Endothelial cell of umbilical vein (primary cell): ENCODE measurements at regions not wholly inside any gene's neighbourhood (a gene's known extent, or its start where the extent isn't known, plus 50 kb on each side); places are given as distances from the start of the nearest gene placed in this dataset.

Experiments used
- CTCF ChIP-seq, 2 donors: IDR thresholded peaks; 1 replicate in 1 of 2; 2 replicates in 1 of 2; pipeline ENCODE4 v1.5.1; 2011; ENCODE audit warnings: low read length in 2 of 2, mild to moderate bottlenecking in 2 of 2, moderate library complexity in 2 of 2, control low read depth in 1 of 2, inconsistent platforms in 1 of 2, low read depth in 1 of 2; ENCODE audit not compliant: insufficient read depth in 1 of 2; ENCODE audit errors: extremely low read depth in 1 of 2
- EZH2 ChIP-seq: IDR thresholded peaks from 2 replicates; pipeline ENCODE4 v1.6.1; 2012; ENCODE audit warnings: borderline replicate concordance, low read depth, mild to moderate bottlenecking, moderate library complexity, low read length, inconsistent platforms; ENCODE audit not compliant: severe bottlenecking
- FOS ChIP-seq: IDR thresholded peaks from 2 replicates; pipeline ENCODE4 v1.6.1; 2011; ENCODE audit warnings: mild to moderate bottlenecking, low read length, moderate library complexity, borderline replicate concordance; ENCODE audit not compliant: insufficient read depth
- GATA2 ChIP-seq: IDR thresholded peaks from 2 replicates; pipeline ENCODE4 v1.7.0; 2011; ENCODE audit warnings: low read depth, mild to moderate bottlenecking, moderate library complexity, mixed read lengths, low read length; ENCODE audit not compliant: insufficient read length, insufficient read depth
- MAX ChIP-seq: IDR thresholded peaks from 2 replicates; pipeline ENCODE4 v1.6.1; 2011; ENCODE audit not compliant: insufficient read depth, insufficient read length
- MYC ChIP-seq: IDR thresholded peaks from one replicate; pipeline ENCODE4 v1.6.1; 2011; ENCODE audit warnings: mild to moderate bottlenecking, low read depth, low read length
- POLR2A ChIP-seq: IDR thresholded peaks from 2 replicates; pipeline ENCODE4 v1.6.1; 2012; ENCODE audit warnings: low read depth, mild to moderate bottlenecking, control low read depth, low read length
- POLR2AphosphoS5 ChIP-seq: IDR thresholded peaks from 2 replicates; pipeline ENCODE4 v1.6.1; 2012; ENCODE audit warnings: low read depth, mild to moderate bottlenecking, control low read depth, low read length, moderate library complexity; ENCODE audit not compliant: insufficient read depth

- no peak for TF ChIP-seq POLR2AphosphoS5
- TF ChIP-seq EZH2, result no peak
- TF ChIP-seq FOS, result no peak
- no peak for TF ChIP-seq CTCF (IDR thresholded peaks at IDR 0.05; ENCODE audit: extremely low read depth in 1 of 2, insufficient read depth in 1 of 2, low read depth in 1 of 2, low read length in 2 of 2)
- TF ChIP-seq MAX, result no peak
- no peak for TF ChIP-seq POLR2A
- TF ChIP-seq MYC, result no peak
- no peak for TF ChIP-seq GATA2
These were observed 73.4 kb downstream of the FRMPD3 start for GRCh38 chrX:107522901-107523300.
